NK-92 treated with Interleukin-12 subunit alpha and Interleukin-12 subunit beta, amount 100 ng/mL, for 24 hours (cell line): ENCODE measurements at regions not wholly inside any gene's neighbourhood (a gene's known extent, or its start where the extent isn't known, plus 50 kb on each side); places are given as distances from the start of the nearest gene placed in this dataset.

Experiments
- DNase-seq: peaks from one replicate; lab custom pipeline; 2025; lab: John Stamatoyannopoulos, UW

- no peak for DNase-seq
Observed at GRCh38 chr14:65794674-65795279, 382.2 kb downstream of the FUT8 start.

GRCh38 chr14:65798216-65798615 lies 385.7 kb downstream of the FUT8 start:
- DNase-seq = no peak

GRCh38 chr14:65800694-65801093 lies 388.2 kb downstream of the FUT8 start:
- DNase-seq = no peak

GRCh38 chr14:65802196-65802595 lies 389.7 kb downstream of the FUT8 start:
- DNase-seq = no peak

- no peak for DNase-seq
Observed at GRCh38 chr14:65803885-65804284, 391.4 kb downstream of the FUT8 start.

- no peak for DNase-seq
Observed at GRCh38 chr14:65804439-65805112, 392.0 kb downstream of the FUT8 start.

- DNase-seq = no peak
Observed at GRCh38 chr14:65805113-65805473, 392.6 kb downstream of the FUT8 start.

GRCh38 chr14:65808390-65808789 lies 395.9 kb downstream of the FUT8 start:
- no peak for DNase-seq

GRCh38 chr14:65810322-65810721 lies 397.8 kb downstream of the FUT8 start:
- no peak for DNase-seq

- no peak for DNase-seq
Observed at GRCh38 chr14:65813760-65814384, 401.3 kb downstream of the FUT8 start.

GRCh38 chr14:65815127-65815526 lies 402.6 kb downstream of the FUT8 start:
- no peak for DNase-seq

GRCh38 chr14:65817011-65817410 lies 404.5 kb downstream of the FUT8 start:
- no peak for DNase-seq

GRCh38 chr14:65819569-65819968 lies 407.0 kb downstream of the FUT8 start:
- DNase-seq = no peak

GRCh38 chr14:65821224-65821753 lies 408.8 kb downstream of the FUT8 start:
- DNase-seq = no peak

GRCh38 chr14:65824285-65824977 lies 411.9 kb downstream of the FUT8 start:
- peak; percentile 12 for DNase-seq

GRCh38 chr14:65824978-65825299 lies 412.4 kb downstream of the FUT8 start:
- DNase-seq = no peak

- DNase-seq = no peak
Observed at GRCh38 chr14:65826946-65827345, 414.4 kb downstream of the FUT8 start.

- no peak for DNase-seq
Observed at GRCh38 chr14:65827520-65827919, 415.0 kb downstream of the FUT8 start.

- no peak for DNase-seq
Observed at GRCh38 chr14:65828396-65828795, 415.9 kb downstream of the FUT8 start.

- DNase-seq = no peak
Observed at GRCh38 chr14:65832431-65833266, 420.1 kb downstream of the FUT8 start.

GRCh38 chr14:65833267-65833880 lies 420.8 kb downstream of the FUT8 start:
- DNase-seq = no peak

- no peak for DNase-seq
Observed at GRCh38 chr14:65834051-65834450, 421.5 kb downstream of the FUT8 start.
